ENCODE measurements at regions not wholly inside any gene's neighbourhood (a gene's known extent, or its start where the extent isn't known, plus 50 kb on each side); places are given as distances from the start of the nearest gene placed in this dataset.

DNA sequence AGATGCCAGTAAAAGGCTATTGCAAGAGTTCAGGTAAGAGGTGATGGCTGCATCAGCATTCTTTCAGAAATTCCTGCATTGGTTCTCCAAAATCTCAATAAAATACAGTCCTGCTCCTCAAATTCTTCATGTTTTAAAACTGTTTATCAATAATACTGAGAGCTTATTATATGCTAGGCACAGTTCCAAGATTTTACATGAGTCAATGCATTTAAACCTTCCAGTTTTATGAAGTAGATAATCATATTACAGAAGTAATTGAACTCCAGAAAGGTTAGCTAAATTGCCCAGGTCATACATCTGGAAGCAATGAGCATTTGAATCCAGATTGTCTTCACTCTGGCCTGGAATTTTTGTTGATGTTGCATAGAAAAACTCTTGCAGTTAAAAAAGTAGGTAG, 282.9 kb upstream of the SLITRK6 start:
- H3K4me1 Mint-ChIP-seq, result no peaks in the 10 kb centered on the region
- no peak overlapping the region for H3K9ac ChIP-seq
- peaks cover 1% of the 10 kb centered on the region for H3K9me3 Mint-ChIP-seq
- H3K79me2 ChIP-seq (ENCODE audit: low read depth), result no peaks in the 10 kb centered on the region
- H3K27me3 Mint-ChIP-seq (ENCODE audit: insufficient read depth, low read depth), result no peaks in the 10 kb centered on the region
- H2AFZ ChIP-seq (replicated peaks), result no peak overlapping the region
- H4K20me1 ChIP-seq (ENCODE audit: low read depth), result no peaks in the 10 kb centered on the region
- TF ChIP-seq CTCF (IDR thresholded peaks at IDR 0.05) (no peak), EZH2phosphoT487 (IDR thresholded peaks at IDR 0.05) (no peak), EZH2 (IDR thresholded peaks at IDR 0.05) (no peak)
- H3K27ac Mint-ChIP-seq, result no peak overlapping the region
- H3K9me3 ChIP-seq (ENCODE audit: low read depth), result no peaks in the 10 kb centered on the region
- DNase-seq (ENCODE audit: low spot score), result no peak
- no peaks in the 10 kb centered on the region for H3K4me1 ChIP-seq
- no peak overlapping the region for H3K27ac ChIP-seq
- H3K4me3 ChIP-seq, result no peak overlapping the region
- H3F3A ChIP-seq (ENCODE audit: low read depth), result no peaks in the 10 kb centered on the region
- no peaks in the 10 kb centered on the region for H3K36me3 Mint-ChIP-seq
- no peak overlapping the region for H3K4me2 ChIP-seq
- H3K27me3 ChIP-seq, result no peaks in the 10 kb centered on the region
- no peaks in the 10 kb centered on the region for H3K36me3 ChIP-seq
- no peak overlapping the region for H3K4me3 Mint-ChIP-seq

GRCh38 chr13:86080340-86080995, 281.2 kb upstream of the SLITRK6 start:
- DNase-seq (ENCODE audit: low spot score), result no peak
- H3K79me2 ChIP-seq (ENCODE audit: low read depth), result no peaks in the 10 kb centered on the region
- H3K4me2 ChIP-seq, result no peak overlapping the region
- no peaks in the 10 kb centered on the region for H4K20me1 ChIP-seq (ENCODE audit: low read depth)
- H3K4me1 Mint-ChIP-seq, result no peaks in the 10 kb centered on the region
- no peaks in the 10 kb centered on the region for H3K4me1 ChIP-seq
- no peak overlapping the region for H2AFZ ChIP-seq (replicated peaks)
- no peak overlapping the region for H3K4me3 ChIP-seq
- no peak overlapping the region for H3K27ac ChIP-seq
- peaks cover 1% of the 10 kb centered on the region for H3K9me3 Mint-ChIP-seq
- no peak for TF ChIP-seq EZH2 (IDR thresholded peaks at IDR 0.05)
- no peak for TF ChIP-seq CTCF (IDR thresholded peaks at IDR 0.05)
- no peak for TF ChIP-seq EZH2phosphoT487 (IDR thresholded peaks at IDR 0.05)
- no peaks in the 10 kb centered on the region for H3F3A ChIP-seq (ENCODE audit: low read depth)
- no peaks in the 10 kb centered on the region for H3K36me3 Mint-ChIP-seq
- H3K36me3 ChIP-seq, result no peaks in the 10 kb centered on the region
- H3K27ac Mint-ChIP-seq, result no peak overlapping the region
- no peaks in the 10 kb centered on the region for H3K27me3 Mint-ChIP-seq (ENCODE audit: insufficient read depth, low read depth)
- no peaks in the 10 kb centered on the region for H3K27me3 ChIP-seq
- H3K9ac ChIP-seq, result no peak overlapping the region
- no peak overlapping the region for H3K4me3 Mint-ChIP-seq
- H3K9me3 ChIP-seq (ENCODE audit: low read depth), result no peaks in the 10 kb centered on the region

DNA sequence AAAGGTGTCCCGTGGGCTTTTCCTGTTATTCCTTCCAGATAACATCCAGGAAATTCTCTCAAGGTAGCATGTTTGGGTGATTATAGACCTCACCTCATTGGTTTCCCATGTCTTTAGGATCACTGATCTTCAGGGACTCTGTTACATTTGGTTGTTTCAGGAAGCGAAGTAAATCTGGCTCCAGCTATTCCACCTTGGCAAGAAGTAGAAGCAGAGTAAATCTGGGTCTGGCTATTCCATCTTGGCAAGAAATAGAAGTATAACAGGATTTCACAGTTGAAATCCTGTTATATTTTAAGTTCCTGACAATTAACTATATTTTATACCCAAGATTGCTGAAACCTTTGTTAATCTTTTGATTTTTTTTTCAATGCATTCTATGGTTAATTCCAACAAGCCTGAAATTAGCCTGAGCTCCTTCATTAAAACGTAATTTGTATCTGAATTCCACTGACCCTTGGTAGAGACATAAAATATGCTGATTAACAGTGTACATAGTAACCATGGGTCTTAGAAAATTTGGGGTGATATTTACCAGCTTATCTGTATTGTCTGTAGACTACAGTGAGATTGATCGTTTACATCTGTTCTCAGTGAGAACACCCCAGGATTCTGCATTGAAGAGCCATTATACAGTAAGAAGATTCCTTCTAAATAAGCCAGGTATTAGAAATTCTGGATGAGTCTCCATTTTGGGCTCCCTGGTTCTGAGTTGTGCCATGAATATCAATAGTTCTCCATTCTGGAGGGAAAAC, 267.6 kb upstream of the SLITRK6 start:
- H3K4me3 Mint-ChIP-seq, result no peak overlapping the region
- H3K79me2 ChIP-seq (ENCODE audit: low read depth), result no peaks in the 10 kb centered on the region
- no peak for DNase-seq (ENCODE audit: low spot score)
- H3K27me3 Mint-ChIP-seq (ENCODE audit: insufficient read depth, low read depth), result peaks cover 2% of the 10 kb centered on the region
- TF ChIP-seq EZH2 (IDR thresholded peaks at IDR 0.05) (no peak), EZH2phosphoT487 (IDR thresholded peaks at IDR 0.05) (no peak), CTCF (IDR thresholded peaks at IDR 0.05) (no peak)
- H3K9me3 Mint-ChIP-seq, result no peaks in the 10 kb centered on the region
- H3K36me3 ChIP-seq, result no peaks in the 10 kb centered on the region
- H3K27ac Mint-ChIP-seq, result no peak overlapping the region
- no peaks in the 10 kb centered on the region for H4K20me1 ChIP-seq (ENCODE audit: low read depth)
- H3K27ac ChIP-seq, result no peak overlapping the region
- H3K27me3 ChIP-seq, result no peaks in the 10 kb centered on the region
- H3K9me3 ChIP-seq (ENCODE audit: low read depth), result no peaks in the 10 kb centered on the region
- no peak overlapping the region for H3K4me3 ChIP-seq
- H3K4me2 ChIP-seq, result no peak overlapping the region
- H3K9ac ChIP-seq, result no peak overlapping the region
- H3F3A ChIP-seq (ENCODE audit: low read depth), result no peaks in the 10 kb centered on the region
- no peaks in the 10 kb centered on the region for H3K4me1 Mint-ChIP-seq
- no peak overlapping the region for H2AFZ ChIP-seq (replicated peaks)
- no peaks in the 10 kb centered on the region for H3K4me1 ChIP-seq
- H3K36me3 Mint-ChIP-seq, result no peaks in the 10 kb centered on the region

Data from neural progenitor cell (in vitro differentiated cells).